Lung microvascular endothelial cell (primary cell): ENCODE measurements at regions not wholly inside any gene's neighbourhood (a gene's known extent, or its start where the extent isn't known, plus 50 kb on each side); places are given as distances from the start of the nearest gene placed in this dataset.

Experiments used
- DNase-seq, 2 donors: peaks; one replicate each; pipeline versions ENCODE4 v3.0.0 to v3.0.0-alpha.2; 2010; ENCODE audit warnings: low read depth in 2 of 2

GRCh38 chr6:149181304-149181703 is 136.2 kb upstream of the TAB2 start:
- no peak for DNase-seq

GRCh38 chr6:149182262-149182661 is 135.2 kb upstream of the TAB2 start:
- DNase-seq = no peak

- DNase-seq = no peak
These were observed 133.0 kb upstream of the TAB2 start for GRCh38 chr6:149184523-149184922.

- no peak for DNase-seq
These were observed 131.6 kb upstream of the TAB2 start for GRCh38 chr6:149185799-149186357.

- no peak for DNase-seq
These were observed 130.6 kb upstream of the TAB2 start for GRCh38 chr6:149186873-149187272.

GRCh38 chr6:149190224-149190831 is 127.2 kb upstream of the TAB2 start:
- DNase-seq = peak; percentile 32 to 47

GRCh38 chr6:149194820-149195558 is 122.5 kb upstream of the TAB2 start:
- no peak for DNase-seq

GRCh38 chr6:149196091-149196490 is 121.4 kb upstream of the TAB2 start:
- DNase-seq = no peak

GRCh38 chr6:149197482-149197881 is 120.0 kb upstream of the TAB2 start:
- DNase-seq = no peak

GRCh38 chr6:149198265-149198664 is 119.2 kb upstream of the TAB2 start:
- no peak for DNase-seq

- DNase-seq = no peak
These were observed 117.1 kb upstream of the TAB2 start for GRCh38 chr6:149200282-149200945.

GRCh38 chr6:149201068-149201655 is 116.3 kb upstream of the TAB2 start:
- DNase-seq = no peak

- no peak for DNase-seq
These were observed 115.4 kb upstream of the TAB2 start for GRCh38 chr6:149202100-149202499.

- no peak for DNase-seq
These were observed 114.6 kb upstream of the TAB2 start for GRCh38 chr6:149202952-149203351.

- DNase-seq = no peak
These were observed 114.0 kb upstream of the TAB2 start for GRCh38 chr6:149203509-149203908.

GRCh38 chr6:149208134-149208601 is 109.3 kb upstream of the TAB2 start:
- DNase-seq = no peak

GRCh38 chr6:149209871-149210775 is 107.4 kb upstream of the TAB2 start:
- DNase-seq = peak in 1 of 2 donors; percentile 29

- no peak for DNase-seq
These were observed 106.4 kb upstream of the TAB2 start for GRCh38 chr6:149211046-149211571.

GRCh38 chr6:149212206-149212605 is 105.3 kb upstream of the TAB2 start:
- no peak for DNase-seq
